ENCODE measurements at regions not wholly inside any gene's neighbourhood (a gene's known extent, or its start where the extent isn't known, plus 50 kb on each side); places are given as distances from the start of the nearest gene placed in this dataset.
"Not testable (repeated sequence)": the region's sequence is repeated elsewhere in the genome, so short reads cannot be mapped to it uniquely, and the experiment has no call there.

DNA sequence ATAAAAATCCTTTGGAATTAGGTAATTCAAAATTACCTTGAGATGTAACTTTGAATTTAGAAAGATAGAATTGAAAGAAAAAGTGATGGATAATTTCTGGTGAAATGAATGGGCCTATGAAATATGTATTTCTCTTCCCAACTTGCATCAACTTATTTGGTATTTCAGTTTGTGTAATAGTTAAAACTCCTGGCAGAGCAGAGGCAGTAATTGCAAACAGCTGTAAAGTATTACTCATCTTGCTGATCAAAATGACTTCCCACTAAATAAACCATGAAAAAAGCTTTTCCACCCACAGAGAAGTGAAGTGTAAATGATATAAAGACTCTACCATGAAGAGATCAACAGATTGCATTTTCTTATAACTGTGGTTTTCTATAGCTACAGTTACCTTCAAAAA is 201.0 kb downstream of the POTED start:
- DNase-seq (ENCODE audit: insufficient read length, low spot score); FAIRE-seq: not testable (repeated sequence)

DNA sequence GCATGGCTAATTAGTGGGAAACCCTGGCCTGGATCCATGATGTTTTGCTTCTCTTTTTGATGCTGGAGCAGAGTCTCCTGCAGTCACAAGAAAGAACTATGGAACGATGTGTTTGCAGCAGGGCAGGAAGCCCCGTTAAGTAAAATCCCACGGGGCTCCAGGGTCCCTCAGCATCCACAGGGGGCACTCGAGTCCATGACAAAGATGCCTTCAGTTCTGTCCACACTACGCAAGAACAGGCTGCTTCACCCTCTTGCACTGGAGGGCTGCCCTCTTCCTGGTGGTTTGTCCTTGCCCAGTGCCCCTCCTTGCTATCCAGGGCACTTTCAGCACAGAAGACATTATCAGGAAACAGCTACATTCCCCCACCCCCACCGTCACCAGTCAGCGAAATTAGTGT is 196.9 kb downstream of the POTED start:
- not testable (repeated sequence) for FAIRE-seq; DNase-seq (ENCODE audit: insufficient read length, low spot score)

DNA sequence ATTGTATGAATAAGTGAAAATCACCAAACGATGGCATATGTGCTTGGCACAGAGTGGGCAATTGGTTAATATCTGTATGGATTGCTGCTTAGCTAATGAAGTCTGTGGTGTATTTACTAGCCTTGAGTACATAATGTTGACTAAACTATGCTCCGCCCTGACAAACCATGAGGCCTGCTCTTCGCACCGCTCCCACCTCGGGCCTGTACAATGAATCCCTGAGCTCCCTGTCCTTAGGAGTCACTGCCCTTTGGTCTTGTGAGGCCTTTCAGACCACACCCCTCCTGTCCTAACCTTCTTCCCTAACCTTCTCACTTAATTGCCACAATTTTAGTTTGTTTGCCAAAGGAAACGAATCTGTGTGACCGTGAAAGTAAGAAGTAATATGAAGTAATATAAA is 193.2 kb downstream of the POTED start:
- not testable (repeated sequence) for FAIRE-seq

More for the DNA sequence above, 193.2 kb downstream of the POTED start:
- not testable (repeated sequence) for DNase-seq (ENCODE audit: insufficient read length, low spot score)
